AG09309 (cell line): ENCODE measurements at regions not wholly inside any gene's neighbourhood (a gene's known extent, or its start where the extent isn't known, plus 50 kb on each side); places are given as distances from the start of the nearest gene placed in this dataset.

Experiments
- DNase-seq: peaks from one replicate; pipeline ENCODE4 v3.0.0-alpha.2; 2010; ENCODE audit warnings: low read depth
- H3K4me3 ChIP-seq: 2 replicates; pipeline ENCODE4 v1.5.1; 2011; ENCODE audit warnings: mild to moderate bottlenecking, low read depth, low read length, moderate library complexity; ENCODE audit not compliant: control insufficient read depth
- TF ChIP-seq, protein P1 (sequence below): IDR thresholded peaks from 2 replicates; pipeline ENCODE4 v1.5.1; 2011; ENCODE audit warnings: mild to moderate bottlenecking, low read depth, low read length, inconsistent platforms; ENCODE audit not compliant: insufficient read depth, control insufficient read depth; ENCODE audit errors: missing control alignments

DNA sequence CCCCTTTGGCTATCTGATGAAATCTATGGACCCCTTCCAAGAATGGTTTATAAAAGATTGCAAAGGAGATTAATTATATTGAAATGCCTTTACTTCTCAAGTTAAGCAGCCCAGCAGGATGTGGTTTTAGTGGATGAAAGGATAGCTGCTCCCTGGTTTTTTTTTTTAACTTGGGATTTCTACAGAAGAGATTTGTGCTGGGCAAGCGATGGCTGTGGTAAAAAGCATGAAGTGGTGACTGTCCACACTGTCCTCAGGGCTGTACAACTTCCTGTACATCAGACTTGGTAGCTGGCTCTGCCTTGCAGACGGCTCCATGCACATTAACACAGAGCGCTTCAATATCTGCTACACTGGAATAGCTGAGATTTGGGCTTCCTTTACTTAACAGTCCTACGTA lies 321.7 kb downstream of the DHX15 start:
- H3K4me3 ChIP-seq: no peak overlapping the region
- TF ChIP-seq, protein P1, sequence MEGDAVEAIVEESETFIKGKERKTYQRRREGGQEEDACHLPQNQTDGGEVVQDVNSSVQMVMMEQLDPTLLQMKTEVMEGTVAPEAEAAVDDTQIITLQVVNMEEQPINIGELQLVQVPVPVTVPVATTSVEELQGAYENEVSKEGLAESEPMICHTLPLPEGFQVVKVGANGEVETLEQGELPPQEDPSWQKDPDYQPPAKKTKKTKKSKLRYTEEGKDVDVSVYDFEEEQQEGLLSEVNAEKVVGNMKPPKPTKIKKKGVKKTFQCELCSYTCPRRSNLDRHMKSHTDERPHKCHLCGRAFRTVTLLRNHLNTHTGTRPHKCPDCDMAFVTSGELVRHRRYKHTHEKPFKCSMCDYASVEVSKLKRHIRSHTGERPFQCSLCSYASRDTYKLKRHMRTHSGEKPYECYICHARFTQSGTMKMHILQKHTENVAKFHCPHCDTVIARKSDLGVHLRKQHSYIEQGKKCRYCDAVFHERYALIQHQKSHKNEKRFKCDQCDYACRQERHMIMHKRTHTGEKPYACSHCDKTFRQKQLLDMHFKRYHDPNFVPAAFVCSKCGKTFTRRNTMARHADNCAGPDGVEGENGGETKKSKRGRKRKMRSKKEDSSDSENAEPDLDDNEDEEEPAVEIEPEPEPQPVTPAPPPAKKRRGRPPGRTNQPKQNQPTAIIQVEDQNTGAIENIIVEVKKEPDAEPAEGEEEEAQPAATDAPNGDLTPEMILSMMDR: no peak
- no peak for DNase-seq

DNA sequence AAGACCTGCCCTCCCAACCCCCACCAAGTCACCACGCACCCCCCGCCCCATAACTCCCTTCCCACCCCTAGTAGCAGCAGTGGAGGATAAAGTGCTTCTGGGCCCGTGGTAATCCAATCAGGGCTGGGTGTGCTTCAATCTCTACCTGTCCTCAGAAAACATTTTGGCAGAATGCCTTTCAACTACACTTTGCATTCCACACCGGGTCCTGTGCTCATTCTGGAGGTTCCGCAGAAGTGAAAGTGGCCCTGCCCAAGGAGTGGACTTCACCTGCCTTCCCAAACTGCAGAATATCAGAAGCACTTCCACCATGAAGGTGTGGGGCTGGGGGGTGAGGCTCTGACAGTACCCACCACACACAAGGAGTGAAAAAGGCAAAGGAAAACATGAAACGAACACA lies 322.3 kb downstream of the DHX15 start:
- no peak overlapping the region for H3K4me3 ChIP-seq
- TF ChIP-seq, protein P1: no peak
- DNase-seq: no peak

DNA sequence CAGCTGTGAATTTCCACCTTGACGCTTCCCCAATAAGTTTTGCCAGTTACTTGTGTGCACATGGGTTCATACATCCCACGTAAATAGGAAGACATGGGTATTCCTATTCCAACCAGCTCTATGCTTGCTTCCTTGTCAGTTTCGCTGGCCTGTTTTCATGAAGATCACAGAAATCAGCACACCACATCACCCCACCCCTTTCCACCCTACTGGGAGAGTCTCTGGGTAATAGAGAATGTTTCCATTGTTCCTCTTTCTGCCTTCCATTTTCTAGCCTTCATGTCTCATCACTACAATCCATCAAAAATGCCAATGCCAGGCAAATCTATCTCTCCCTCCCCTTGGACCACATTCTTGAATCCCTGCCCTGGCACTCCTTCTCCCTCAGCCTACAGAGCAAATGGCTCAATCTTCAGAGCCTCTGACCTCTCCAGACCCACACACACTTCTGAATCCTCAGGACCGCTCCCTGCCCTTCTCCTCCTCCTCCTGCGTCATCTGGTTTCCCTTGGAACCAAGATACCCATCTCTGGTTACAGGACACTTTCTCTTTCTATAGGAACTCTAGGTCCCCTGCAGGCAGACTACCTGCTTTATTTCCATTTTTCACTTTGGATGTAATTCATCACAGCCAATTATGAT lies 323.3 kb downstream of the DHX15 start:
- TF ChIP-seq, protein P1: no peak
- DNase-seq: no peak
- no peak overlapping the region for H3K4me3 ChIP-seq

DNA sequence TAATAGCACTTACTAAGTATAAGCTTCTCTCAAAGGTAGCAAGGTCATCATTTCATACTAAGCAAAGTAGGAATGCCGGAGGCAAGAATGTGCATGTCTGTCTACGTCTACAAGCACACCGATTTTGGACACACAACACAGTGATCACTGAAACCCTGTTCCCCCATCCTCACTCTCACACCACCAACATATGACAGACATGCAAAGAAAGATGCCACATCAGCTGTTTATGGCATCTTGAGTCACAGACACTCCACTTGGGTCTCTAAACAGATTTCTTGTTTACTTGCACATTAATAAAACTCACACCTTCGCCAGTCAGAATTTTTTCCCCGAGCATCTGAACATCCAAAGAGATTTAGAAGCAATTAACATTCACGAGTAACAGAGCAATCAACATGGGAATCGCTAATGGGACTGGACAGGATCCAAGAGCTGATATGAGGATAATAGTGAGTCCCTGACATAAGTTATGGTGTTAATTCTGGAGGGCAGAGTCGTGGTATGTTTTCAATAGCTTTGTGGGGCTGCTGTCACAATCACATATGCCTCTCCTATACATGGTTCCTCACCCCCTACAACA lies 324.1 kb downstream of the DHX15 start:
- DNase-seq: no peak
- no peak overlapping the region for H3K4me3 ChIP-seq
- TF ChIP-seq, protein P1: no peak

DNA sequence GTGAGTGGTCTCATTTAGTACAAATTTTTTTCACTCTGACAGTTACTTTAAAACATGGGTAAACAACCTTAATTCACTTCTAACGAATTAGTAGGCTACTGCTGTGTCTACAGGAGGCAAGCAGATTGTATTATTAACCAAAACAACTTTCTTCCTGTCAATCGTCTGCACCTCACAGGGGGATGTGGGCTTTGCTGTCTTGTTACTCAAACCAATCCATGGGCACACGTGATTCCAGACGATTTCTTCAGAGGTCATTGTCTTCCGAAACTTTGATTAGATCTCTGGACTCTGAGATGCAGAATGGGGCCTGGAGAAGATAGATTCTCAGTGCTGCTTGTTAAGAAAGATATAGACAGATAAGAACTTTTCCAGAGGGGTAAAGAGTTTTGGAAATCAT lies 327.8 kb downstream of the DHX15 start:
- TF ChIP-seq, protein P1: no peak
- no peak for DNase-seq
- H3K4me3 ChIP-seq: no peak overlapping the region

DNA sequence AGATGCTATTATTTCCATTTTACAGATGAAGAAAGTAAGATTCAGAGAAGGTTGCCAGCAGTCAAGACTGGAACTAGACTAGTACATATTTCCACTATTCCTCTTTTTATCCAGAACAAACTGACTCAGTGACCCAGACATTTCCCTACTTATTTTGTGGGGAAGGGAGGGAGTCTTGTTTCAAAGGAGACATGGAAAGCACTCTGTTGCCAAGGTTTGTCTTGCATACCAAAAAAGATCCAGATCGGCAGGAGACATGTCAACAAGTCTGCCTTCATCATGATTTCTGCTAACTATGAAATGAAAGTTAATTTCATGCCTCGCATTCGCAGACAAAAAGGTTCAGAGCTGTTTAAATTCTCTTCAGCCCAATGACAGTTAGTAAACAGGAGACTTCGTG lies 328.3 kb downstream of the DHX15 start:
- H3K4me3 ChIP-seq: no peak overlapping the region
- TF ChIP-seq, protein P1: no peak
- no peak for DNase-seq
